ENCODE measurements at regions not wholly inside any gene's neighbourhood (a gene's known extent, or its start where the extent isn't known, plus 50 kb on each side); places are given as distances from the start of the nearest gene placed in this dataset.

GRCh38 chr1:81596341-81596740 is 204.4 kb upstream of the ADGRL2 start:
- no peak for DNase-seq
- H3K27ac Mint-ChIP-seq = no peak overlapping the region
- no peaks in the 10 kb centered on the region for H3K27me3 Mint-ChIP-seq
- H3K4me3 Mint-ChIP-seq = no peak overlapping the region
- H3K4me1 Mint-ChIP-seq = no peaks in the 10 kb centered on the region
- H3K36me3 Mint-ChIP-seq (ENCODE audit: low read depth) = no peaks in the 10 kb centered on the region
- H3K9me3 Mint-ChIP-seq = peaks cover 3% of the 10 kb centered on the region
- POLR2A ChIA-PET = no interaction called here
- CTCF ChIA-PET = no interaction called here

DNA sequence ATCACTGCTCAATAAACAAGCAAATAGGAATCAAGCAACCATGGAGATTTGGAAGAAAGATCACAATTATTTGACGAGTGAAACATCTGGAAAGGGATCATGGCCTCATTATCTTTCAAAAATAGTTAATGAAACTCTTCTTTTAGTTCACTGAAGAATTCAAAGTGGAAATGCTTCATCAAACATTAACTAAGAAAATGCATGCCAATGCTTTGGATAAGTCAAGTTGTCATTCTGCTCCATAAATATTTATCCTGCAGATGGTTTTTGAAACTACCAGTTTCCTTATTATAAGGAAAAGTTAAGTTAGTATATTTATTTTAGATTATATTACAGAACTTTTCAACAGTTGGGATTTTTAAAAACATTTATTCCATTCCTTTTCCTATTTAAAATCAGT is 206.5 kb upstream of the ADGRL2 start:
- H3K27ac Mint-ChIP-seq = no peak overlapping the region
- peaks cover 3% of the 10 kb centered on the region for H3K9me3 Mint-ChIP-seq
- ChIA-PET CTCF (no interaction called here), POLR2A (no interaction called here)
- H3K4me1 Mint-ChIP-seq = no peaks in the 10 kb centered on the region
- DNase-seq = no peak
- no peaks in the 10 kb centered on the region for H3K27me3 Mint-ChIP-seq
- no peaks in the 10 kb centered on the region for H3K36me3 Mint-ChIP-seq (ENCODE audit: low read depth)
- H3K4me3 Mint-ChIP-seq = no peak overlapping the region

GRCh38 chr1:81592233-81592632 is 208.5 kb upstream of the ADGRL2 start:
- POLR2A ChIA-PET = no interaction called here
- Mint-ChIP-seq H3K27me3 (no peaks in the 10 kb centered on the region), H3K27ac (no peak overlapping the region), H3K4me3 (no peak overlapping the region), H3K36me3 (ENCODE audit: low read depth) (no peaks in the 10 kb centered on the region), H3K4me1 (no peaks in the 10 kb centered on the region), H3K9me3 (peaks cover 3% of the 10 kb centered on the region)
- no peak for DNase-seq
- CTCF ChIA-PET = no interaction called here

GRCh38 chr1:81590171-81590570 is 210.6 kb upstream of the ADGRL2 start:
- no peak for DNase-seq
- H3K27ac Mint-ChIP-seq = no peak overlapping the region
- no peak overlapping the region for H3K4me3 Mint-ChIP-seq
- no peaks in the 10 kb centered on the region for H3K4me1 Mint-ChIP-seq
- peaks cover 3% of the 10 kb centered on the region for H3K9me3 Mint-ChIP-seq
- no peaks in the 10 kb centered on the region for H3K27me3 Mint-ChIP-seq
- H3K36me3 Mint-ChIP-seq (ENCODE audit: low read depth) = no peaks in the 10 kb centered on the region
- CTCF ChIA-PET = no interaction called here
- POLR2A ChIA-PET = no interaction called here

- POLR2A ChIA-PET = no interaction called here
- H3K27ac Mint-ChIP-seq = no peak overlapping the region
- H3K4me3 Mint-ChIP-seq = no peak overlapping the region
- no peak for DNase-seq
- peaks cover under 1% of the 10 kb centered on the region for H3K9me3 Mint-ChIP-seq
- H3K27me3 Mint-ChIP-seq = no peaks in the 10 kb centered on the region
- CTCF ChIA-PET = no interaction called here
- no peaks in the 10 kb centered on the region for H3K36me3 Mint-ChIP-seq (ENCODE audit: low read depth)
- no peaks in the 10 kb centered on the region for H3K4me1 Mint-ChIP-seq
Measured at GRCh38 chr1:81588149-81588548, 212.6 kb upstream of the ADGRL2 start.

DNA sequence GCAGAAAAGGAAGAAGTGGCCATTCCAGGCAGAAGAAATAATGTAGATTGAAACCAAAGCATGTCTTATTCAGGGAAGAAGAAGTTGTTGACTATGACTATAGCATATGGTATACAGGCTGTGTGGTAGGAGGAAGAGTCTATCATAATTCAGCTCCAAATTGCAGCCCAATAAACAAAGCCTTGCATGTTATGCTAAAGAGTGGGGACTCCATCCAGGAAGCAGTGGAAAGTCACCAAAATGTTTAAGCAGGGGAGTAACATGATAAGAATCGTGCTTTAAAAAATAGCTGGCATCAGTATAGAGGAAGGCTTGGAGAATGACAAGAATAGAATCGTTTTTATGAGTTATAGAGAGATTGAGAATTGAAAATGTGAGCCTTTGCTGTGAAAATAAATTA is 213.3 kb upstream of the ADGRL2 start:
- CTCF ChIA-PET = no interaction called here

GRCh38 chr1:81585371-81585770 is 215.4 kb upstream of the ADGRL2 start:
- no peak for DNase-seq
- no peak overlapping the region for H3K4me3 Mint-ChIP-seq
- no peaks in the 10 kb centered on the region for H3K9me3 Mint-ChIP-seq
- no peaks in the 10 kb centered on the region for H3K4me1 Mint-ChIP-seq
- H3K27me3 Mint-ChIP-seq = no peaks in the 10 kb centered on the region
- CTCF ChIA-PET = no interaction called here
- H3K36me3 Mint-ChIP-seq (ENCODE audit: low read depth) = no peaks in the 10 kb centered on the region
- POLR2A ChIA-PET = no interaction called here
- H3K27ac Mint-ChIP-seq = no peak overlapping the region

More for the DNA sequence above, 213.3 kb upstream of the ADGRL2 start:
- H3K4me3 Mint-ChIP-seq = no peak overlapping the region
- no peak overlapping the region for H3K27ac Mint-ChIP-seq
- H3K36me3 Mint-ChIP-seq (ENCODE audit: low read depth) = no peaks in the 10 kb centered on the region
- no peak for DNase-seq
- H3K4me1 Mint-ChIP-seq = no peaks in the 10 kb centered on the region
- no peaks in the 10 kb centered on the region for H3K9me3 Mint-ChIP-seq
- no peaks in the 10 kb centered on the region for H3K27me3 Mint-ChIP-seq
- POLR2A ChIA-PET = no interaction called here

DNA sequence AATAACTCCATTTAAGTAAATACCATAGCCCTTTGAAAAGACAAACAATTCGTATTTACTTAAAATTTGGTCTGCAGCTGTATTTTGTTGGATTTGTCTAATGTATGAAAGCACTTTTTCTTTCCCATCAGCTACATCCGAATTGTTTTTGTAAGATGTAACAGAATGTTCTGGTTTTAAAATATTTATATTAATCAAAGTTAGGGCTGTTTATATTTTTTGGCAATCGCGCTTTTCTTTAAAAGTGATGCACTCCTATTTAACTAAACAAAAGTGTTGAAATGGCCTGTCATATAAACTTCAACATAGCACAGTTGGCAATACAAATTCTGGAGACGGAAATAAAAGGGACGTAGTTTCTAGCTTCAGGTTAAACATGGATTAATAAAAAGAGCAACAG is 216.3 kb upstream of the ADGRL2 start:
- ChIA-PET CTCF (no interaction called here), POLR2A (no interaction called here)
- H3K36me3 Mint-ChIP-seq (ENCODE audit: low read depth) = no peaks in the 10 kb centered on the region
- no peak overlapping the region for H3K4me3 Mint-ChIP-seq
- H3K27me3 Mint-ChIP-seq = no peaks in the 10 kb centered on the region
- no peak overlapping the region for H3K27ac Mint-ChIP-seq
- H3K9me3 Mint-ChIP-seq = no peaks in the 10 kb centered on the region
- no peak for DNase-seq
- H3K4me1 Mint-ChIP-seq = no peaks in the 10 kb centered on the region

GRCh38 chr1:81583878-81584277 is 216.9 kb upstream of the ADGRL2 start:
- H3K4me1 Mint-ChIP-seq = no peaks in the 10 kb centered on the region
- H3K36me3 Mint-ChIP-seq (ENCODE audit: low read depth) = no peaks in the 10 kb centered on the region
- H3K4me3 Mint-ChIP-seq = no peak overlapping the region
- ChIA-PET POLR2A (no interaction called here), CTCF (no interaction called here)
- no peak overlapping the region for H3K27ac Mint-ChIP-seq
- no peaks in the 10 kb centered on the region for H3K27me3 Mint-ChIP-seq
- H3K9me3 Mint-ChIP-seq = no peaks in the 10 kb centered on the region
- no peak for DNase-seq

DNA sequence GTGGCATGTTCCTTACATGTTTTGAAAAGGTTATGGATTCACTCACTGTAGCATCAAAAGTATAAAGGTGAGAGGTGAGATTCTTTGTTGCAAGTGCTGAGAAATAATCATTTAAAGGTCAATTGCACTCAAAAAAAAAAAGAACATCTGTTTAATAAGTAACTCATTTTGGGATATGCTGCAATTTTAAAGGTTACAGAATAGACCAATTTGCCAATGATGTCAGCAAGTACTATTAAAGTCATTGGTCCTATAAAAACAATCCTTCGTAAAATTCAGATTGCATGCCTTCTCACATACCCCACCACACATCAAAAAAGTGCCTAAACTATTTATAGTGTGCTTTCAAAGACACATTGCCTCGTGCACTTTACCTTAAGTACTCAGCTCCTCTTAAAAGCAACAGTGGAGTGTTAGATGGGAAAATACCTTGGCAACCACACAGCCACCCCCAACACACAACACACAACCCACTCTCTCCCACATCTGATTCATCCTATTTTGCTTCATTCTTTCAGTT is 218.2 kb upstream of the ADGRL2 start:
- no peak overlapping the region for H3K27ac Mint-ChIP-seq
- DNase-seq = no peak
- no peaks in the 10 kb centered on the region for H3K4me1 Mint-ChIP-seq
- CTCF ChIA-PET = no interaction called here
- POLR2A ChIA-PET = no interaction called here
- H3K4me3 Mint-ChIP-seq = no peak overlapping the region
- no peaks in the 10 kb centered on the region for H3K27me3 Mint-ChIP-seq
- no peaks in the 10 kb centered on the region for H3K9me3 Mint-ChIP-seq
- H3K36me3 Mint-ChIP-seq (ENCODE audit: low read depth) = no peaks in the 10 kb centered on the region

GRCh38 chr1:81578867-81579266 is 221.9 kb upstream of the ADGRL2 start:
- POLR2A ChIA-PET = no interaction called here
- Mint-ChIP-seq H3K27ac (no peak overlapping the region), H3K4me1 (no peaks in the 10 kb centered on the region), H3K9me3 (no peaks in the 10 kb centered on the region), H3K36me3 (ENCODE audit: low read depth) (no peaks in the 10 kb centered on the region), H3K4me3 (no peak overlapping the region), H3K27me3 (no peaks in the 10 kb centered on the region)
- no peak for DNase-seq
- CTCF ChIA-PET = no interaction called here

DNA sequence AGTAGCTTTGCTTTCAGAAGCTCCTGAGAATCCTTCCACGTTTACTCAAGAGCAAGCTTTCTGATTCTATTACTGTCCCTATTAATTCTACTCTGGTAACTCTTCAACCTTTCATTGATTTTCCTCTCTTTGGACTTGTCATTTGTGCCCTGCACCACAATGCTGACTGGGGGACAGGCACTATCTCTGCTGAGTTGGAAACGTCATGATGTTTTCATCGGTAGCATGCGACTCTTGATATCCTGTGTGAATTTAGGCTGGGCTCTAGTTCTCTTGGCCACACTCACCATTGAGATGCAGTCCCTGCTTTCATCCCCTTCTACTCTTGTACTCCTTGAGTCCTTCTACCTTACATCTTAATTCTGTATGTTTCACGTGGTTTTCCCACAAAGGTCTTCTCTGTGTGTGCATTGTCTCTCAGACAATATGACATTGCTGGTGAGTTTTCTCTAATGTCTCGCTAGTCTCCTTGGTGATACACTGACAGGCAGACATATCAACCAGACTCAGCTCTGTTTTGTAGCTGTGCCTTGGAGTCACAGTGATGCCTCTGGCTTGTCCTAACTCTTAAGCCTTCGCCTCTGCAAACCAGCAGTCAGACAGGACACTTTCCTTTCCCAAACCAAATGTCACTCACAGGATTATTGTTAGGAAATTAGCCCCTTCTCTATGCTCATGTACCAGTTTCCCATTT is 223.6 kb upstream of the ADGRL2 start:
- DNase-seq = no peak
- no peaks in the 10 kb centered on the region for H3K27me3 Mint-ChIP-seq
- H3K27ac Mint-ChIP-seq = no peak overlapping the region
- no peak overlapping the region for H3K4me3 Mint-ChIP-seq
- H3K9me3 Mint-ChIP-seq = no peaks in the 10 kb centered on the region
- POLR2A ChIA-PET = no interaction called here
- H3K36me3 Mint-ChIP-seq (ENCODE audit: low read depth) = no peaks in the 10 kb centered on the region
- no peaks in the 10 kb centered on the region for H3K4me1 Mint-ChIP-seq
- CTCF ChIA-PET = no interaction called here

DNA sequence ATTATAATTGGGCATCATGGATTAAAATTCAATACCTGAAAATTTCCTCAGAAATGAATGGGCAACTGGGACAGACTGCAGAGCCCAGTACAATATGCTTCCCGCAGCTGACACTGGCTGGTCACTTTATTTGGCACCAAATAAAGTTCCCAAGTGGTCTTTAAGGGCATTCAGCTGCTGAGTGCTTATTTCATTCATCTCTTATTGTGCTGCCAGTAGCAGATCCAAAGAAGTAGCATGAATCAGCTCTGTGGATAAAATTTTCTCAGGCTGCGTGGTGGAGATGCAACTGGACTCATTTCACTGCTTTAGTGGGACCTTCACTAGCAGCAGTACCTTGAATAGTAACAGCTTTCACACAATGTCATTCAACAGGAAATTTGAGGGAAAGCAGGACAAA is 226.3 kb upstream of the ADGRL2 start:
- no peaks in the 10 kb centered on the region for H3K4me1 Mint-ChIP-seq
- POLR2A ChIA-PET = no interaction called here
- H3K9me3 Mint-ChIP-seq = no peaks in the 10 kb centered on the region
- CTCF ChIA-PET = no interaction called here
- DNase-seq = no peak
- H3K27ac Mint-ChIP-seq = no peak overlapping the region
- H3K4me3 Mint-ChIP-seq = no peak overlapping the region
- H3K36me3 Mint-ChIP-seq (ENCODE audit: low read depth) = no peaks in the 10 kb centered on the region
- no peaks in the 10 kb centered on the region for H3K27me3 Mint-ChIP-seq

DNA sequence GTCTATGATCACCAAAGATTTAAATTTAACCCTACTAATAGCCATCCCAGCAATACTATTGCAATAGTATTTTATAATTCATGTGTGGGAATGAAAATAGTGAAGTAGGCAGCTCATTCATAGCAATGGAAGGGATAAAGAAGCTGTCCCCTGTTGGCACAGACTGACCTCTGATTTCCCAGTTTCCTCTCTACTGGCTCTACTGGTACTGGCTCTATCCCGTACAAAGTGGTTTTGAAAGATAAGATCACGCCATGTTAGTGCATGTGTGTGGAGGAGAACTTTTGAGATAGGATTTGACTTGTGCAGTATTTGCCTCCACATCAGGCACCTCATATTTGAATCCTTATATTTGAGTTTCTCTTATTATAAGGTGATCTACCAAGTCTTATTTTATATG is 227.3 kb upstream of the ADGRL2 start:
- Mint-ChIP-seq H3K9me3 (no peaks in the 10 kb centered on the region), H3K36me3 (ENCODE audit: low read depth) (no peaks in the 10 kb centered on the region), H3K4me1 (no peaks in the 10 kb centered on the region), H3K4me3 (no peak overlapping the region), H3K27ac (no peak overlapping the region), H3K27me3 (no peaks in the 10 kb centered on the region)
- no peak for DNase-seq
- ChIA-PET CTCF (no interaction called here), POLR2A (no interaction called here)

DNA sequence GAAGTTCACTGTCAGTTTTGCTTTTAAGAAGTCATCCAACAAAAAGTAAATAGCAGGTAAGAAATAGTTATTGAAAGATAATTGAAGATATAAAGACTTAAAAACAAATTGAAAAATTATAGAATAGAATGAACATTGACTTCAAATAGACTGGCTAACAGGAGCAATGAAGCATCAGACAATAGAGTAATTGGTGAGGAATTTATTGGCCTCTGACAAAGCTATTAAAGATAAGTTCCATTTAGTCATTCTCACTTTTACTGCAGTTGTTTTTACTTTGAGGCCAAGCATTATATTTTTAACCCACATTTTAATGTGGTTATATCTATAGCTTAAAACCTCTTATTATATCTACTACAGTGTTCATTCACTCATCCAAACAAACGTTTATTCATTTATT is 228.8 kb upstream of the ADGRL2 start:
- CTCF ChIA-PET = no interaction called here
- H3K27me3 Mint-ChIP-seq = no peaks in the 10 kb centered on the region
- POLR2A ChIA-PET = no interaction called here
- no peaks in the 10 kb centered on the region for H3K4me1 Mint-ChIP-seq
- no peaks in the 10 kb centered on the region for H3K36me3 Mint-ChIP-seq (ENCODE audit: low read depth)
- DNase-seq = no peak
- H3K9me3 Mint-ChIP-seq = no peaks in the 10 kb centered on the region
- no peak overlapping the region for H3K4me3 Mint-ChIP-seq
- H3K27ac Mint-ChIP-seq = no peak overlapping the region
